ENCODE measurements at regions not wholly inside any gene's neighbourhood (a gene's known extent, or its start where the extent isn't known, plus 50 kb on each side); places are given as distances from the start of the nearest gene placed in this dataset.

DNA sequence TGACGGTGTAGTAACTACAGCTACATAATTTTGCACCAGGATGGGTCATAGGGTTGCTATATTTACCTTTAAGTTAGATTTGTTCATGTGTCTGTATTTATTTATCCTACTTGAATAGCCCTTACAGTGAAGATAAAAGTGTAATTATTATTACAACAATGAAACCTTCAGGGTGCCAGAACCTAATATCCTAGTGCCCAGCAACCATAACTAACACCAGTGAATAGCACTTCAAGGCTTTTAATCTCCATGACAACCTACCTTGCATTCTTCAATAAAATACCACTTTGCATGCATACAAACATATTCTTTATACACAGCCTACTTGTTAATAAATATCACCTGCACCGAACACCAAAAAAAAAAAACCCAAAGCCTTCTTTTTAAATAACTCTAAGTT is 58.7 kb upstream of the G2E3 start:
- no peaks in the 10 kb centered on the region for H3K9me3 ChIP-seq
- TF ChIP-seq POLR2A (IDR thresholded peaks at IDR 0.05) (no peak), EP300 (IDR thresholded peaks at IDR 0.05) (no peak), POLR2AphosphoS5 (IDR thresholded peaks at IDR 0.05) (no peak)
- TF ChIP-seq, protein P1, sequence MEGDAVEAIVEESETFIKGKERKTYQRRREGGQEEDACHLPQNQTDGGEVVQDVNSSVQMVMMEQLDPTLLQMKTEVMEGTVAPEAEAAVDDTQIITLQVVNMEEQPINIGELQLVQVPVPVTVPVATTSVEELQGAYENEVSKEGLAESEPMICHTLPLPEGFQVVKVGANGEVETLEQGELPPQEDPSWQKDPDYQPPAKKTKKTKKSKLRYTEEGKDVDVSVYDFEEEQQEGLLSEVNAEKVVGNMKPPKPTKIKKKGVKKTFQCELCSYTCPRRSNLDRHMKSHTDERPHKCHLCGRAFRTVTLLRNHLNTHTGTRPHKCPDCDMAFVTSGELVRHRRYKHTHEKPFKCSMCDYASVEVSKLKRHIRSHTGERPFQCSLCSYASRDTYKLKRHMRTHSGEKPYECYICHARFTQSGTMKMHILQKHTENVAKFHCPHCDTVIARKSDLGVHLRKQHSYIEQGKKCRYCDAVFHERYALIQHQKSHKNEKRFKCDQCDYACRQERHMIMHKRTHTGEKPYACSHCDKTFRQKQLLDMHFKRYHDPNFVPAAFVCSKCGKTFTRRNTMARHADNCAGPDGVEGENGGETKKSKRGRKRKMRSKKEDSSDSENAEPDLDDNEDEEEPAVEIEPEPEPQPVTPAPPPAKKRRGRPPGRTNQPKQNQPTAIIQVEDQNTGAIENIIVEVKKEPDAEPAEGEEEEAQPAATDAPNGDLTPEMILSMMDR (IDR thresholded peaks at IDR 0.05): no peak
- 70 to 71% methylated on average over 2 of the region's 2 CpGs for WGBS, 2 donors
- no peaks in the 10 kb centered on the region for H3K27me3 ChIP-seq
- DNase-seq (no peak), ATAC-seq (ENCODE audit: low FRiP score in 2 of 2) (no peak)
- H3K4me1 ChIP-seq: no peaks in the 10 kb centered on the region
- H3K4me3 ChIP-seq: no peak overlapping the region
- H3K36me3 ChIP-seq: no peaks in the 10 kb centered on the region
- no peak overlapping the region for H3K27ac ChIP-seq

DNA sequence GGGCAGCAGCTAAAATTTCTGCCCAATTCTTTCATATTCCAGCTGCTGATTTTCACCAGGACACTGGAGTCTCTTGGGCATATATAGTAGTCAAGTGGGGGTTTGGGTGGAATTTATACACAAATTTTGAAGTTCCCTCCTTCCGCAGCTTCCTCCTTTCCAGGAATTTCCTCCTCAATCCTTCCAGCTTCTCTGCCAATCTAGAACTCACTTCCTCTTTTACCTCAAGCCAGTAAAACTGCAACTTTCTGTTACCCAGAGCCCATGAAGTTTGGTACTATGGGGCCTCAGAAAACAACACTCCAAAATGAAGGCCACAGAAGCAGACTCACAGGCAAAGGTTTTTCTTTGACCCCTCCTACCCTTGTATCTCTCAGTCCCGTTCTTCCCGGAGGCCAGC is 51.7 kb upstream of the G2E3 start:
- H3K36me3 ChIP-seq: no peaks in the 10 kb centered on the region
- ATAC-seq (ENCODE audit: low FRiP score in 2 of 2) (no peak), DNase-seq (no peak)
- H3K27me3 ChIP-seq: no peaks in the 10 kb centered on the region
- no peak overlapping the region for H3K4me3 ChIP-seq
- TF ChIP-seq POLR2AphosphoS5 (IDR thresholded peaks at IDR 0.05) (no peak), POLR2A (IDR thresholded peaks at IDR 0.05) (no peak), EP300 (IDR thresholded peaks at IDR 0.05) (no peak)
- TF ChIP-seq, protein P1 (IDR thresholded peaks at IDR 0.05): no peak
- no peaks in the 10 kb centered on the region for H3K4me1 ChIP-seq
- WGBS, 2 donors: 85 to 87% methylated on average over 3 of the region's 3 CpGs
- H3K9me3 ChIP-seq: no peaks in the 10 kb centered on the region
- H3K27ac ChIP-seq: no peak overlapping the region

Measured in upper lobe of left lung (tissue), 6 donors.